ENCODE measurements at regions not wholly inside any gene's neighbourhood (a gene's known extent, or its start where the extent isn't known, plus 50 kb on each side); places are given as distances from the start of the nearest gene placed in this dataset.

DNA sequence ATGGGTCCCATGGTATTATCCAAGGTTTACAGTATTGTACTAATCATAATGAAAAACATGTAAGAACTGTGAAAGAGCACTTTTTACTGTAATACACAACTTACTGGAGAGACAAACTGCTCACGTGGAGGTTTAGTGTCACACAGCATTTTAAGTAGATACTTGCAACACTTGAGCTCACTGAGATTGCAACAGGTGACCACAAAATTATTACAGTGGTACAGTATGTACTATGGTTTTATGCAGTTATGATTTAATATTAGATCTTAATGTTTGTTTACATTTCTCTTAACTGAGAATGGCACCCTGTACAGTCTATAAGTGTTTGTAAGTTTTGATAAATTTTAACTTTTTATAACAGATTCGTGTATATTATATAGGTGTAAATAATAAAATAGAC, 118.6 kb upstream of the SKOR2 start:
- TF ChIP-seq, protein P1, sequence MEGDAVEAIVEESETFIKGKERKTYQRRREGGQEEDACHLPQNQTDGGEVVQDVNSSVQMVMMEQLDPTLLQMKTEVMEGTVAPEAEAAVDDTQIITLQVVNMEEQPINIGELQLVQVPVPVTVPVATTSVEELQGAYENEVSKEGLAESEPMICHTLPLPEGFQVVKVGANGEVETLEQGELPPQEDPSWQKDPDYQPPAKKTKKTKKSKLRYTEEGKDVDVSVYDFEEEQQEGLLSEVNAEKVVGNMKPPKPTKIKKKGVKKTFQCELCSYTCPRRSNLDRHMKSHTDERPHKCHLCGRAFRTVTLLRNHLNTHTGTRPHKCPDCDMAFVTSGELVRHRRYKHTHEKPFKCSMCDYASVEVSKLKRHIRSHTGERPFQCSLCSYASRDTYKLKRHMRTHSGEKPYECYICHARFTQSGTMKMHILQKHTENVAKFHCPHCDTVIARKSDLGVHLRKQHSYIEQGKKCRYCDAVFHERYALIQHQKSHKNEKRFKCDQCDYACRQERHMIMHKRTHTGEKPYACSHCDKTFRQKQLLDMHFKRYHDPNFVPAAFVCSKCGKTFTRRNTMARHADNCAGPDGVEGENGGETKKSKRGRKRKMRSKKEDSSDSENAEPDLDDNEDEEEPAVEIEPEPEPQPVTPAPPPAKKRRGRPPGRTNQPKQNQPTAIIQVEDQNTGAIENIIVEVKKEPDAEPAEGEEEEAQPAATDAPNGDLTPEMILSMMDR (IDR thresholded peaks at IDR 0.05; ENCODE audit: borderline replicate concordance, extremely low read depth, low read length, poor library complexity, severe bottlenecking): no peak
- TF ChIP-seq EZH2 (IDR thresholded peaks at IDR 0.05; ENCODE audit: borderline replicate concordance, low read depth, low read length, severe bottlenecking): no peak

All from DND-41 (cell line).